SK-N-SH treated with all-trans-retinoic acid at 6 μM for 48 hours (cell line): ENCODE measurements at regions not wholly inside any gene's neighbourhood (a gene's known extent, or its start where the extent isn't known, plus 50 kb on each side); places are given as distances from the start of the nearest gene placed in this dataset.

Experiments used
- ATAC-seq: fragments of 200-7000 bp; cut with Tn5 transposase; 3 replicates; pipeline ENCODE4 v1.9.1; 2020; ENCODE audit warnings: mild to moderate bottlenecking, moderate library complexity
- ARNTL ChIP-seq: fragments of 450-650 bp; formaldehyde crosslinking; IDR thresholded peaks from 2 replicates; pipeline ENCODE4 v1.5.0; 2020; ENCODE audit warnings: low read depth, mild to moderate bottlenecking, moderate library complexity, borderline replicate concordance
- BACH2 ChIP-seq: fragments of 250-450 bp; sonication (Bioruptor Pico); IDR thresholded peaks from 2 replicates; pipeline ENCODE4 v1.9.0; 2021; ENCODE audit warnings: mild to moderate bottlenecking, borderline replicate concordance
- CSDC2 ChIP-seq: fragments of 250-450 bp; sonication (Bioruptor Pico); IDR thresholded peaks from 2 replicates; pipeline ENCODE4 v1.5.0; 2020; ENCODE audit warnings: mild to moderate bottlenecking, moderate library complexity
- ESRRG ChIP-seq: fragments of 250-450 bp; sonication (Bioruptor Pico); IDR thresholded peaks from 2 replicates; pipeline ENCODE4 v1.6.1; 2021; ENCODE audit warnings: mild to moderate bottlenecking
- GLIS3 ChIP-seq: fragments of 250-450 bp; sonication (Bioruptor Pico); IDR thresholded peaks from 2 replicates; pipeline ENCODE4 v1.5.0; 2020; ENCODE audit warnings: mild to moderate bottlenecking, moderate library complexity
- ISL1 ChIP-seq: fragments of 250-450 bp; sonication (Bioruptor Pico); IDR thresholded peaks from 2 replicates; pipeline ENCODE4 v2.1.2; 2022; ENCODE audit warnings: mild to moderate bottlenecking, moderate library complexity
- PPARA ChIP-seq: fragments of 250-450 bp; sonication (Bioruptor Pico); IDR thresholded peaks from 2 replicates; pipeline ENCODE4 v1.5.0; 2020; ENCODE audit warnings: mild to moderate bottlenecking, borderline replicate concordance
- RARB ChIP-seq: fragments of 250-450 bp; sonication (Bioruptor Pico); IDR thresholded peaks from 2 replicates; pipeline ENCODE4 v1.8.0; 2021; ENCODE audit warnings: mild to moderate bottlenecking, moderate library complexity
- SNAI2 ChIP-seq: fragments of 250-450 bp; sonication (Bioruptor Pico); IDR thresholded peaks from 2 replicates; pipeline ENCODE4 v1.5.0; 2020; ENCODE audit warnings: mild to moderate bottlenecking, moderate library complexity
- TCF4 ChIP-seq: fragments of 250-450 bp; sonication (Bioruptor Pico); IDR thresholded peaks from 2 replicates; pipeline ENCODE4 v1.8.0; 2021; ENCODE audit warnings: mild to moderate bottlenecking, moderate library complexity, borderline replicate concordance
- TOX ChIP-seq: fragments of 250-450 bp; sonication (Bioruptor Pico); IDR thresholded peaks from 2 replicates; pipeline ENCODE4 v1.8.0; 2021; ENCODE audit warnings: mild to moderate bottlenecking, moderate library complexity, borderline replicate concordance
- ZFP3 ChIP-seq: fragments of 250-450 bp; sonication (Bioruptor Pico); IDR thresholded peaks from 2 replicates; pipeline ENCODE4 v1.5.0; 2020; ENCODE audit warnings: mild to moderate bottlenecking, moderate library complexity
- ZFP30 ChIP-seq: fragments of 450-650 bp; formaldehyde crosslinking; IDR thresholded peaks from 2 replicates; pipeline ENCODE4 v1.5.0; 2022; ENCODE audit warnings: mild to moderate bottlenecking, moderate library complexity
- ZNF565 ChIP-seq: fragments of 450-650 bp; formaldehyde crosslinking; conservative IDR thresholded peaks from 2 replicates; pipeline ENCODE4 v1.5.0; 2020; ENCODE audit warnings: low read depth, mild to moderate bottlenecking, moderate library complexity
- ZNF70 ChIP-seq: fragments of 450-650 bp; formaldehyde crosslinking; IDR thresholded peaks from 2 replicates; pipeline ENCODE4 v1.5.0; 2020; ENCODE audit warnings: mild to moderate bottlenecking, moderate library complexity
- ZNF8 ChIP-seq: fragments of 450-650 bp; formaldehyde crosslinking; IDR thresholded peaks from 2 replicates; pipeline ENCODE4 v1.5.0; 2020; ENCODE audit warnings: mild to moderate bottlenecking, moderate library complexity
- TF ChIP-seq, protein P1 (sequence below): fragments of 250-450 bp; sonication (Bioruptor Pico); IDR thresholded peaks from 2 replicates; pipeline ENCODE4 v1.8.0; 2021; ENCODE audit warnings: low read depth, mild to moderate bottlenecking, moderate library complexity, borderline replicate concordance
- TF ChIP-seq, protein P2 (sequence below): fragments of 250-450 bp; sonication (Bioruptor Pico); IDR thresholded peaks from 2 replicates; pipeline ENCODE4 v1.5.1; 2021; ENCODE audit warnings: mild to moderate bottlenecking, moderate library complexity
- TF ChIP-seq, protein P3 (sequence below): fragments of 250-450 bp; sonication (Bioruptor Pico); IDR thresholded peaks from 2 replicates; pipeline ENCODE4 v1.5.0; 2020; ENCODE audit warnings: mild to moderate bottlenecking, moderate library complexity
- TF ChIP-seq, protein P4 (sequence below): fragments of 250-450 bp; sonication (Bioruptor Pico); IDR thresholded peaks from 2 replicates; pipeline ENCODE4 v1.5.1; 2020; ENCODE audit warnings: low read depth, mild to moderate bottlenecking, moderate library complexity
- TF ChIP-seq, protein P5 (sequence below): fragments of 250-450 bp; sonication (Bioruptor Pico); IDR thresholded peaks from 2 replicates; pipeline ENCODE4 v1.8.0; 2020; ENCODE audit warnings: mild to moderate bottlenecking, moderate library complexity, borderline replicate concordance

DNA sequence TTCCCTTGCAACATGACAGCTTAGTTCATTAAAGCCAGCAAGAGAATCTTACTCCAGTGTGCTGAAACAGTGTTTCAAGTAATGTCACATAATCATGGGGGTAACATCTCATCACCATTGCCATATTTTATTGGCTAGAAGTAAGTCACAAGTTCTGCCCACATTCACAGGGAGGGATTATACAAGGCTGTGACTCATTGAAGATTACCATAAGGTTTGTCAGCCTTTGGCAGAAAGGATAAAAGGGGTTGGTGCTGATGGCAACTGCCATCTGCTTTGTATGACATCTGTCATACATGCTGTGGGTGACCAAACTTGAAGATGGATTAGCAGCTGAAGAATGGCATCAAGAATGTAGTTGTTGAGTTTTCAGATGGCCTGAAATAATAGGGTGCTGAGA, 61.2 kb downstream of the KCNE4 start:
- TF ChIP-seq ZFP3 (CRISPR knock-in tag) (no peak), BACH2 (CRISPR knock-in tag) (no peak), TCF4 (CRISPR knock-in tag) (no peak), ZNF70 (CRISPR knock-in tag) (no peak)
- TF ChIP-seq, protein P1, sequence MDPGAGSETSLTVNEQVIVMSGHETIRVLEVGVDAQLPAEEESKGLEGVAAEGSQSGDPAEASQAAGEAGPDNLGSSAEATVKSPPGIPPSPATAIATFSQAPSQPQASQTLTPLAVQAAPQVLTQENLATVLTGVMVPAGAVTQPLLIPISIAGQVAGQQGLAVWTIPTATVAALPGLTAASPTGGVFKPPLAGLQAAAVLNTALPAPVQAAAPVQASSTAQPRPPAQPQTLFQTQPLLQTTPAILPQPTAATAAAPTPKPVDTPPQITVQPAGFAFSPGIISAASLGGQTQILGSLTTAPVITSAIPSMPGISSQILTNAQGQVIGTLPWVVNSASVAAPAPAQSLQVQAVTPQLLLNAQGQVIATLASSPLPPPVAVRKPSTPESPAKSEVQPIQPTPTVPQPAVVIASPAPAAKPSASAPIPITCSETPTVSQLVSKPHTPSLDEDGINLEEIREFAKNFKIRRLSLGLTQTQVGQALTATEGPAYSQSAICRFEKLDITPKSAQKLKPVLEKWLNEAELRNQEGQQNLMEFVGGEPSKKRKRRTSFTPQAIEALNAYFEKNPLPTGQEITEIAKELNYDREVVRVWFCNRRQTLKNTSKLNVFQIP, result no peak
- ATAC-seq, result no peak

DNA sequence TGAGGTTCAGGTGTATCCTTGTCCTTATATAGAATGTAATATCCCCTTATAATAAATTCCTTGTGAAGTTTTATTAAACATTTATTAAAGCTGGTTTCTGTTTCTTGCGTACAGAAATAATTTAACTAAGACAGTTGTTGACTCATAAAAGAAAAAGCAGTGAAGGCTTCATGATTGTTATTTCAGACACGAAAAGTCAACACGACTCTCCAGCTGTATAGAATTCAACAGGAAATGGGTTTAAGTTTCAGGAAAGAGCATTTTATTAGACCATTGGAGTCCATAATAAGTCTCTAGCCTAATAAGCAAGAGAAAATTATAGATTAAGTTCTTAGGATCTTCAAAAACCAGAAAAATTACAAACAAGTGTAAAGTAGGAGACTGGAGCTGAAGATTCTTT, 62.2 kb downstream of the KCNE4 start:
- ATAC-seq, result no peak
- TF ChIP-seq, protein P1, result no peak
- no peak for TF ChIP-seq CSDC2 (CRISPR knock-in tag)
- no peak for TF ChIP-seq ESRRG (CRISPR knock-in tag)
- TF ChIP-seq BACH2 (CRISPR knock-in tag), result no peak
- no peak for TF ChIP-seq ZNF8 (CRISPR knock-in tag)
- TF ChIP-seq ZFP3 (CRISPR knock-in tag), result no peak
- TF ChIP-seq ZNF565 (CRISPR knock-in tag), result no peak
- TF ChIP-seq SNAI2 (CRISPR knock-in tag), result no peak
- TF ChIP-seq ISL1, result no peak
- TF ChIP-seq ARNTL, result no peak
- TF ChIP-seq RARB (CRISPR knock-in tag), result no peak
- TF ChIP-seq ZNF70 (CRISPR knock-in tag), result no peak
- TF ChIP-seq TOX (CRISPR knock-in tag), result no peak
- no peak for TF ChIP-seq PPARA (CRISPR knock-in tag)
- TF ChIP-seq ZFP30 (CRISPR knock-in tag), result no peak
- TF ChIP-seq, protein P2, sequence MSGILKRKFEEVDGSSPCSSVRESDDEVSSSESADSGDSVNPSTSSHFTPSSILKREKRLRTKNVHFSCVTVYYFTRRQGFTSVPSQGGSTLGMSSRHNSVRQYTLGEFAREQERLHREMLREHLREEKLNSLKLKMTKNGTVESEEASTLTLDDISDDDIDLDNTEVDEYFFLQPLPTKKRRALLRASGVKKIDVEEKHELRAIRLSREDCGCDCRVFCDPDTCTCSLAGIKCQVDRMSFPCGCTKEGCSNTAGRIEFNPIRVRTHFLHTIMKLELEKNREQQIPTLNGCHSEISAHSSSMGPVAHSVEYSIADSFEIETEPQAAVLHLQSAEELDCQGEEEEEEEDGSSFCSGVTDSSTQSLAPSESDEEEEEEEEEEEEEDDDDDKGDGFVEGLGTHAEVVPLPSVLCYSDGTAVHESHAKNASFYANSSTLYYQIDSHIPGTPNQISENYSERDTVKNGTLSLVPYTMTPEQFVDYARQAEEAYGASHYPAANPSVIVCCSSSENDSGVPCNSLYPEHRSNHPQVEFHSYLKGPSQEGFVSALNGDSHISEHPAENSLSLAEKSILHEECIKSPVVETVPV (CRISPR knock-in tag), result no peak
- TF ChIP-seq, protein P3, sequence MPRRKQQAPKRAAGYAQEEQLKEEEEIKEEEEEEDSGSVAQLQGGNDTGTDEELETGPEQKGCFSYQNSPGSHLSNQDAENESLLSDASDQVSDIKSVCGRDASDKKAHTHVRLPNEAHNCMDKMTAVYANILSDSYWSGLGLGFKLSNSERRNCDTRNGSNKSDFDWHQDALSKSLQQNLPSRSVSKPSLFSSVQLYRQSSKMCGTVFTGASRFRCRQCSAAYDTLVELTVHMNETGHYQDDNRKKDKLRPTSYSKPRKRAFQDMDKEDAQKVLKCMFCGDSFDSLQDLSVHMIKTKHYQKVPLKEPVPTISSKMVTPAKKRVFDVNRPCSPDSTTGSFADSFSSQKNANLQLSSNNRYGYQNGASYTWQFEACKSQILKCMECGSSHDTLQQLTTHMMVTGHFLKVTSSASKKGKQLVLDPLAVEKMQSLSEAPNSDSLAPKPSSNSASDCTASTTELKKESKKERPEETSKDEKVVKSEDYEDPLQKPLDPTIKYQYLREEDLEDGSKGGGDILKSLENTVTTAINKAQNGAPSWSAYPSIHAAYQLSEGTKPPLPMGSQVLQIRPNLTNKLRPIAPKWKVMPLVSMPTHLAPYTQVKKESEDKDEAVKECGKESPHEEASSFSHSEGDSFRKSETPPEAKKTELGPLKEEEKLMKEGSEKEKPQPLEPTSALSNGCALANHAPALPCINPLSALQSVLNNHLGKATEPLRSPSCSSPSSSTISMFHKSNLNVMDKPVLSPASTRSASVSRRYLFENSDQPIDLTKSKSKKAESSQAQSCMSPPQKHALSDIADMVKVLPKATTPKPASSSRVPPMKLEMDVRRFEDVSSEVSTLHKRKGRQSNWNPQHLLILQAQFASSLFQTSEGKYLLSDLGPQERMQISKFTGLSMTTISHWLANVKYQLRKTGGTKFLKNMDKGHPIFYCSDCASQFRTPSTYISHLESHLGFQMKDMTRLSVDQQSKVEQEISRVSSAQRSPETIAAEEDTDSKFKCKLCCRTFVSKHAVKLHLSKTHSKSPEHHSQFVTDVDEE, result no peak
- TF ChIP-seq GLIS3 (CRISPR knock-in tag), result no peak

DNA sequence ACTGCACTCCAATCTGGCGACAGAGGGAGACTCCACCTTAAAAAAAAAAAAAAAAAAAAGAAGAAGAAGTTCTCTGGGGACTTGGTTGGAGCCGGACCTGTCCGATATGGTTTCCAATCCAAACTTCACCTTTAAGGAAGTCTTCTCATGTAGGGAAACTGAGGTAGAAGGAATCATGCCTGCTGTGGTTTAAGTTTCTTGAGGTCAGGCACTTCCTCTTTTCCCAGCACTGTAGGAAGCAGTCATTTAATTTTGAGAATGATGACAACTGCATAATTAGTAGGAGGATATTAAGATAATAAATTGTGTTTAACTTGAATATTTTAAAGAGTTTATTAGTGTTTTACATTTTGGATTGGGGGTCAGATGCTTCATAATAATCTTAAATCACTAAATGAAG, 62.9 kb downstream of the KCNE4 start:
- no peak for TF ChIP-seq RARB (CRISPR knock-in tag)
- TF ChIP-seq TOX (CRISPR knock-in tag), result no peak
- TF ChIP-seq ARNTL, result no peak
- TF ChIP-seq, protein P4, sequence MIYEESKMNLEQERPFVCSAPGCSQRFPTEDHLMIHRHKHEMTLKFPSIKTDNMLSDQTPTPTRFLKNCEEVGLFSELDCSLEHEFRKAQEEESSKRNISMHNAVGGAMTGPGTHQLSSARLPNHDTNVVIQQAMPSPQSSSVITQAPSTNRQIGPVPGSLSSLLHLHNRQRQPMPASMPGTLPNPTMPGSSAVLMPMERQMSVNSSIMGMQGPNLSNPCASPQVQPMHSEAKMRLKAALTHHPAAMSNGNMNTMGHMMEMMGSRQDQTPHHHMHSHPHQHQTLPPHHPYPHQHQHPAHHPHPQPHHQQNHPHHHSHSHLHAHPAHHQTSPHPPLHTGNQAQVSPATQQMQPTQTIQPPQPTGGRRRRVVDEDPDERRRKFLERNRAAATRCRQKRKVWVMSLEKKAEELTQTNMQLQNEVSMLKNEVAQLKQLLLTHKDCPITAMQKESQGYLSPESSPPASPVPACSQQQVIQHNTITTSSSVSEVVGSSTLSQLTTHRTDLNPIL (CRISPR knock-in tag), result no peak
- TF ChIP-seq, protein P1, result no peak
- no peak for TF ChIP-seq PPARA (CRISPR knock-in tag)
- TF ChIP-seq, protein P2 (CRISPR knock-in tag), result no peak
- TF ChIP-seq ZFP30 (CRISPR knock-in tag), result no peak
- TF ChIP-seq SNAI2 (CRISPR knock-in tag), result no peak
- no peak for TF ChIP-seq ISL1
- no peak for TF ChIP-seq ZNF8 (CRISPR knock-in tag)
- TF ChIP-seq BACH2 (CRISPR knock-in tag), result no peak
- TF ChIP-seq CSDC2 (CRISPR knock-in tag), result no peak
- TF ChIP-seq TCF4 (CRISPR knock-in tag), result no peak
- no peak for TF ChIP-seq GLIS3 (CRISPR knock-in tag)
- no peak for TF ChIP-seq ZNF70 (CRISPR knock-in tag)
- TF ChIP-seq, protein P5, sequence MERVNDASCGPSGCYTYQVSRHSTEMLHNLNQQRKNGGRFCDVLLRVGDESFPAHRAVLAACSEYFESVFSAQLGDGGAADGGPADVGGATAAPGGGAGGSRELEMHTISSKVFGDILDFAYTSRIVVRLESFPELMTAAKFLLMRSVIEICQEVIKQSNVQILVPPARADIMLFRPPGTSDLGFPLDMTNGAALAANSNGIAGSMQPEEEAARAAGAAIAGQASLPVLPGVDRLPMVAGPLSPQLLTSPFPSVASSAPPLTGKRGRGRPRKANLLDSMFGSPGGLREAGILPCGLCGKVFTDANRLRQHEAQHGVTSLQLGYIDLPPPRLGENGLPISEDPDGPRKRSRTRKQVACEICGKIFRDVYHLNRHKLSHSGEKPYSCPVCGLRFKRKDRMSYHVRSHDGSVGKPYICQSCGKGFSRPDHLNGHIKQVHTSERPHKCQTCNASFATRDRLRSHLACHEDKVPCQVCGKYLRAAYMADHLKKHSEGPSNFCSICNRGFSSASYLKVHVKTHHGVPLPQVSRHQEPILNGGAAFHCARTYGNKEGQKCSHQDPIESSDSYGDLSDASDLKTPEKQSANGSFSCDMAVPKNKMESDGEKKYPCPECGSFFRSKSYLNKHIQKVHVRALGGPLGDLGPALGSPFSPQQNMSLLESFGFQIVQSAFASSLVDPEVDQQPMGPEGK (CRISPR knock-in tag), result no peak
- no peak for TF ChIP-seq ZFP3 (CRISPR knock-in tag)
- TF ChIP-seq ESRRG (CRISPR knock-in tag), result no peak
- no peak for ATAC-seq
